ENCODE measurements at regions not wholly inside any gene's neighbourhood (a gene's known extent, or its start where the extent isn't known, plus 50 kb on each side); places are given as distances from the start of the nearest gene placed in this dataset.

DNA sequence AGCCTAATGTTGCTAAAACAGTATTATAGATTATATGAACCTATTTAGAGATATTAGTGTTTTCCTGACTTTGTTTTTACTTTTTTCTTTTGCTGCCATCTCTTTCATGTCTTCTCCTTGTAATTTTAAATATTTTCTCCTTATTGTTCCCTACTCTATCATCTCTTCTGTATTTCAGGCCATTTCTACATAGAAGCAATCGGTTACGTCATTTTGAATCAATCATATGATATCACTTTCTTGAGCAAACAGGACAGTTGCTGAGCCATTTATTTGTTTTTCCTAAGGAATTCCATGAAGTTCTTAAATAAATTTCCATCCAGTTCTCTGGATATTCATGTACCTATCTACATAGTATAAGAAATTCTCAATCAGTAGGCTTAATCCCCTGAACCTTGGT, 287.2 kb downstream of the NUF2 start:
- TF ChIP-seq POLR2AphosphoS5 (IDR thresholded peaks at IDR 0.05; ENCODE audit: low read depth) = no peak
- no peak for TF ChIP-seq GABPA (IDR thresholded peaks at IDR 0.05; ENCODE audit: low read depth)
- TF ChIP-seq, protein P1, sequence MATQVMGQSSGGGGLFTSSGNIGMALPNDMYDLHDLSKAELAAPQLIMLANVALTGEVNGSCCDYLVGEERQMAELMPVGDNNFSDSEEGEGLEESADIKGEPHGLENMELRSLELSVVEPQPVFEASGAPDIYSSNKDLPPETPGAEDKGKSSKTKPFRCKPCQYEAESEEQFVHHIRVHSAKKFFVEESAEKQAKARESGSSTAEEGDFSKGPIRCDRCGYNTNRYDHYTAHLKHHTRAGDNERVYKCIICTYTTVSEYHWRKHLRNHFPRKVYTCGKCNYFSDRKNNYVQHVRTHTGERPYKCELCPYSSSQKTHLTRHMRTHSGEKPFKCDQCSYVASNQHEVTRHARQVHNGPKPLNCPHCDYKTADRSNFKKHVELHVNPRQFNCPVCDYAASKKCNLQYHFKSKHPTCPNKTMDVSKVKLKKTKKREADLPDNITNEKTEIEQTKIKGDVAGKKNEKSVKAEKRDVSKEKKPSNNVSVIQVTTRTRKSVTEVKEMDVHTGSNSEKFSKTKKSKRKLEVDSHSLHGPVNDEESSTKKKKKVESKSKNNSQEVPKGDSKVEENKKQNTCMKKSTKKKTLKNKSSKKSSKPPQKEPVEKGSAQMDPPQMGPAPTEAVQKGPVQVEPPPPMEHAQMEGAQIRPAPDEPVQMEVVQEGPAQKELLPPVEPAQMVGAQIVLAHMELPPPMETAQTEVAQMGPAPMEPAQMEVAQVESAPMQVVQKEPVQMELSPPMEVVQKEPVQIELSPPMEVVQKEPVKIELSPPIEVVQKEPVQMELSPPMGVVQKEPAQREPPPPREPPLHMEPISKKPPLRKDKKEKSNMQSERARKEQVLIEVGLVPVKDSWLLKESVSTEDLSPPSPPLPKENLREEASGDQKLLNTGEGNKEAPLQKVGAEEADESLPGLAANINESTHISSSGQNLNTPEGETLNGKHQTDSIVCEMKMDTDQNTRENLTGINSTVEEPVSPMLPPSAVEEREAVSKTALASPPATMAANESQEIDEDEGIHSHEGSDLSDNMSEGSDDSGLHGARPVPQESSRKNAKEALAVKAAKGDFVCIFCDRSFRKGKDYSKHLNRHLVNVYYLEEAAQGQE (IDR thresholded peaks at IDR 0.05; ENCODE audit: insufficient replicate concordance, low read depth) = no peak
- TF ChIP-seq, protein P2, sequence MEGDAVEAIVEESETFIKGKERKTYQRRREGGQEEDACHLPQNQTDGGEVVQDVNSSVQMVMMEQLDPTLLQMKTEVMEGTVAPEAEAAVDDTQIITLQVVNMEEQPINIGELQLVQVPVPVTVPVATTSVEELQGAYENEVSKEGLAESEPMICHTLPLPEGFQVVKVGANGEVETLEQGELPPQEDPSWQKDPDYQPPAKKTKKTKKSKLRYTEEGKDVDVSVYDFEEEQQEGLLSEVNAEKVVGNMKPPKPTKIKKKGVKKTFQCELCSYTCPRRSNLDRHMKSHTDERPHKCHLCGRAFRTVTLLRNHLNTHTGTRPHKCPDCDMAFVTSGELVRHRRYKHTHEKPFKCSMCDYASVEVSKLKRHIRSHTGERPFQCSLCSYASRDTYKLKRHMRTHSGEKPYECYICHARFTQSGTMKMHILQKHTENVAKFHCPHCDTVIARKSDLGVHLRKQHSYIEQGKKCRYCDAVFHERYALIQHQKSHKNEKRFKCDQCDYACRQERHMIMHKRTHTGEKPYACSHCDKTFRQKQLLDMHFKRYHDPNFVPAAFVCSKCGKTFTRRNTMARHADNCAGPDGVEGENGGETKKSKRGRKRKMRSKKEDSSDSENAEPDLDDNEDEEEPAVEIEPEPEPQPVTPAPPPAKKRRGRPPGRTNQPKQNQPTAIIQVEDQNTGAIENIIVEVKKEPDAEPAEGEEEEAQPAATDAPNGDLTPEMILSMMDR (IDR thresholded peaks at IDR 0.05; ENCODE audit: insufficient read depth, low read length) = no peak
- TF ChIP-seq SPI1 (IDR thresholded peaks at IDR 0.05; ENCODE audit: borderline replicate concordance, low read depth) = no peak
- Histone ChIP-seq H3K27ac (replicated peaks) (no peak overlapping the region), H3K27me3 (ENCODE audit: insufficient read depth, poor library complexity, severe bottlenecking) (no peaks in the 10 kb centered on the region), H3K4me3 (replicated peaks; ENCODE audit: insufficient read depth, low read length) (no peak overlapping the region)
- no peak for DNase-seq (ENCODE audit: low read depth in 1 of 2, low spot score in 1 of 2)

DNA sequence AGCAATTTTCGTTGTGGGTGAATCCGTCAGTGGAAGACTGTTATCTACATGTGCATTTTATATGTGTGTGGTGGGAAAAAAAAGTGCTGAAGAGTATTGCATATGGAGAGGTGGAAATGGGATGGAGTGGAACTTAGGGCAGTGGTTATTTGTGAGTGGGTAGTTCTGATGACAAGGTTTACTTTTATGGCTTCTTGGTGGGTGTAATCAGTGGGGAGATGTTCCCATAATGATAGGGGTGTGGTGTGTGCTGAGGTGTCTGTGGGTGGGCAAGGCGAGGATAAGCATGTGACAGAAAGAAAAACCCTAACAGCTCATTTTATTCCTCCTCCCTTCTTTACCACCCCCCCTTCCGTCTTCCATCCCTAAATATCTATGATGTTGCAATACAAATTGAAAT, 288.1 kb downstream of the NUF2 start:
- Histone ChIP-seq H3K27ac (replicated peaks) (no peak overlapping the region), H3K27me3 (ENCODE audit: insufficient read depth, poor library complexity, severe bottlenecking) (no peaks in the 10 kb centered on the region), H3K4me3 (replicated peaks; ENCODE audit: insufficient read depth, low read length) (no peak overlapping the region)
- TF ChIP-seq SPI1 (IDR thresholded peaks at IDR 0.05; ENCODE audit: borderline replicate concordance, low read depth) (no peak), GABPA (IDR thresholded peaks at IDR 0.05; ENCODE audit: low read depth) (no peak), POLR2AphosphoS5 (IDR thresholded peaks at IDR 0.05; ENCODE audit: low read depth) (no peak)
- TF ChIP-seq, protein P1 (IDR thresholded peaks at IDR 0.05; ENCODE audit: insufficient replicate concordance, low read depth) = no peak
- TF ChIP-seq, protein P2 (IDR thresholded peaks at IDR 0.05; ENCODE audit: insufficient read depth, low read length) = no peak
- DNase-seq (ENCODE audit: low read depth in 1 of 2, low spot score in 1 of 2) = no peak

DNA sequence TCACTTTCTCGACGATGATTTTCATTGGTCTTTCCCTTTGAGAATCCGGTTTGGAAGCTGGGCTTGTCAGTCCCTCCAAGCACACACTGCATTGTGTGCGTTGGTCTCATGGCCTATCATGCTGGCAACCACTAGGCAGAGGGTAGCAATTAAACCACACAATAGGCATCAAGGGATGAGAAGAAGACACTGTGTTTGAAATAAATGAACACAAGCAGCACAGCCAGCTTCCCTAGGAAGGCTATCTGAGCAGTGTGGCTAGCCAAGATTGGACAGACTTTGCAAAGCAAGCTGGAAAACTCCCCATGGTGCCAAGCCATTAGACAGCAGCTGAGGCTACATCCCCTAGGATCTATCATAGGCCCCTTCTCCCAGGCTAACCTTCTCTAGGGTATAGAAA, 288.7 kb downstream of the NUF2 start:
- no peak for DNase-seq (ENCODE audit: low read depth in 1 of 2, low spot score in 1 of 2)
- Histone ChIP-seq H3K4me3 (replicated peaks; ENCODE audit: insufficient read depth, low read length) (no peak overlapping the region), H3K27me3 (ENCODE audit: insufficient read depth, poor library complexity, severe bottlenecking) (no peaks in the 10 kb centered on the region), H3K27ac (replicated peaks) (no peak overlapping the region)
- TF ChIP-seq GABPA (IDR thresholded peaks at IDR 0.05; ENCODE audit: low read depth) (no peak), POLR2AphosphoS5 (IDR thresholded peaks at IDR 0.05; ENCODE audit: low read depth) (no peak), SPI1 (IDR thresholded peaks at IDR 0.05; ENCODE audit: borderline replicate concordance, low read depth) (no peak)
- TF ChIP-seq, protein P2 (IDR thresholded peaks at IDR 0.05; ENCODE audit: insufficient read depth, low read length) = no peak
- TF ChIP-seq, protein P1 (IDR thresholded peaks at IDR 0.05; ENCODE audit: insufficient replicate concordance, low read depth) = no peak

All from HL-60 (cell line).